GM11168 (cell line): ENCODE measurements at regions not wholly inside any gene's neighbourhood (a gene's known extent, or its start where the extent isn't known, plus 50 kb on each side); places are given as distances from the start of the nearest gene placed in this dataset.

ENCODE experiments used
- in situ Hi-C: fragments of 300-500 bp; cut with MboI; formaldehyde crosslinking; loops from one replicate; pipeline ENCODE4 v1.12.0; 2022; ENCODE audit warnings: low sequenced_read_pairs; ENCODE audit not compliant: unreplicated experiment

- in situ Hi-C loops = no loop called here
These were observed 205.7 kb downstream of the UACA start for GRCh38 chr15:70557521-70558258.

GRCh38 chr15:70556779-70557178 lies 206.6 kb downstream of the UACA start:
- in situ Hi-C loops = no loop called here

- in situ Hi-C loops = no loop called here
These were observed 207.1 kb downstream of the UACA start for GRCh38 chr15:70556151-70556741.

- in situ Hi-C loops = no loop called here
These were observed 207.6 kb downstream of the UACA start for GRCh38 chr15:70555713-70556112.

- in situ Hi-C loops = no loop called here
These were observed 215.4 kb downstream of the UACA start for GRCh38 chr15:70547846-70548487.

- in situ Hi-C loops = no loop called here
These were observed 217.8 kb downstream of the UACA start for GRCh38 chr15:70545526-70545925.

GRCh38 chr15:70541511-70541910 lies 221.8 kb downstream of the UACA start:
- in situ Hi-C loops = no loop called here

- in situ Hi-C loops = no loop called here
These were observed 223.3 kb downstream of the UACA start for GRCh38 chr15:70539912-70540530.

- in situ Hi-C loops = no loop called here
These were observed 223.9 kb downstream of the UACA start for GRCh38 chr15:70539409-70539808.

- in situ Hi-C loops = no loop called here
These were observed 225.1 kb downstream of the UACA start for GRCh38 chr15:70538278-70538677.

- in situ Hi-C loops = no loop called here
These were observed 227.4 kb downstream of the UACA start for GRCh38 chr15:70535955-70536338.

GRCh38 chr15:70535071-70535954 lies 228.0 kb downstream of the UACA start:
- in situ Hi-C loops = no loop called here

GRCh38 chr15:70533931-70534742 lies 229.2 kb downstream of the UACA start:
- in situ Hi-C loops = no loop called here

- in situ Hi-C loops = no loop called here
These were observed 230.7 kb downstream of the UACA start for GRCh38 chr15:70532531-70533186.

- in situ Hi-C loops = no loop called here
These were observed 231.8 kb downstream of the UACA start for GRCh38 chr15:70531576-70531975.

GRCh38 chr15:70530906-70531305 lies 232.5 kb downstream of the UACA start:
- in situ Hi-C loops = no loop called here

- in situ Hi-C loops = no loop called here
These were observed 232.9 kb downstream of the UACA start for GRCh38 chr15:70530503-70530902.

- in situ Hi-C loops = no loop called here
These were observed 233.3 kb downstream of the UACA start for GRCh38 chr15:70530017-70530499.

GRCh38 chr15:70528816-70529215 lies 234.5 kb downstream of the UACA start:
- in situ Hi-C loops = no loop called here
